ENCODE measurements at regions not wholly inside any gene's neighbourhood (a gene's known extent, or its start where the extent isn't known, plus 50 kb on each side); places are given as distances from the start of the nearest gene placed in this dataset.

- no peak overlapping the region for H4K5ac ChIP-seq (ENCODE audit: insufficient read length, low read depth, low read length)
- no peak overlapping the region for H2BK5ac ChIP-seq (ENCODE audit: low read depth, low read length)
- 89% methylated on average over 5 of the region's 5 CpGs; no CpG with 5 or more reads in 1 of the 2 experiments for WGBS, 2 experiments (ENCODE audit: extremely low coverage in 1 of 2, insufficient coverage in 1 of 2, insufficient read length in 1 of 2, insufficient replicate concordance in 2 of 2, low coverage in 1 of 2, low lambda C conversion rate in 2 of 2, missing lambda C conversion rate in 1 of 2)
- H3K23ac ChIP-seq (ENCODE audit: insufficient read length) = no peak overlapping the region
- peaks cover 1% of the 10 kb centered on the region; the same call in 1 of the 2 replicates for H3K23me2 ChIP-seq (ENCODE audit: low read depth, low read length)
- H3K4ac ChIP-seq (replicated peaks; ENCODE audit: insufficient read length, low read depth, low read length) = no peak overlapping the region
- no peak overlapping the region for H2AK5ac ChIP-seq (ENCODE audit: low read depth, low read length)
- no peak overlapping the region for H3K4me3 ChIP-seq (ENCODE audit: extremely low read depth in 1 of 4, insufficient read depth in 2 of 4, low read depth in 3 of 4, low read length in 4 of 4)
- H3K4me2 ChIP-seq (ENCODE audit: insufficient read depth in 1 of 2, low read depth in 2 of 2, low read length in 2 of 2) = no peak overlapping the region
- H2BK12ac ChIP-seq (ENCODE audit: low read depth, low read length) = no peak overlapping the region
- no peaks in the 10 kb centered on the region for H3K79me1 ChIP-seq (ENCODE audit: low read depth, low read length)
- H2BK20ac ChIP-seq (ENCODE audit: low read length) = no peak overlapping the region
- no peak overlapping the region for H3K14ac ChIP-seq (ENCODE audit: insufficient read length)
- no peak overlapping the region for H4K8ac ChIP-seq (ENCODE audit: extremely low read depth, insufficient read depth, low read length)
- H3K9ac ChIP-seq (replicated peaks in 1 of 4; ENCODE audit: extremely low read depth in 1 of 4, low read depth in 3 of 4, low read length in 3 of 4) = no peak overlapping the region
- no peaks in the 10 kb centered on the region for H4K20me1 ChIP-seq (replicated peaks in 1 of 2; ENCODE audit: control insufficient read depth in 1 of 2, insufficient read depth in 2 of 2, low read length in 2 of 2)
- H2BK120ac ChIP-seq (replicated peaks; ENCODE audit: low read depth, low read length) = no peak overlapping the region
- H2AFZ ChIP-seq (ENCODE audit: low read length) = no peak overlapping the region
- H3K56ac ChIP-seq (replicated peaks; ENCODE audit: insufficient read length, low read depth, low read length) = no peak overlapping the region
- no peaks in the 10 kb centered on the region for H3K27me3 ChIP-seq (replicated peaks in 1 of 4; ENCODE audit: control insufficient read depth in 3 of 4, extremely low read depth in 1 of 4, insufficient read depth in 3 of 4, low read length in 3 of 4)
- DNase-seq (ENCODE audit: low read depth in 1 of 2, low spot score in 2 of 2) (no peak), FAIRE-seq (no peak)
- H3K9me3 ChIP-seq (ENCODE audit: insufficient read depth in 2 of 2, low read depth in 1 of 2, low read length in 1 of 2) = 0 out of 4 replicates have a peak, but pooled peaks cover 0 to 3% of the 10 kb centered on the region in 2 experiments
- no peak overlapping the region for H3K27ac ChIP-seq (ENCODE audit: low read depth, low read length)
- ChIA-PET POLR2A (ENCODE audit: partially characterized antibody) (interaction anchor here (1.0 kb wide), 1 partner anchor 114 kb away, joined by 3 read pairs; no protein-coding TSS in a partner anchor), CTCF (ENCODE audit: partially characterized antibody) (interaction anchor here (1.0 to 3.4 kb wide), 3 partner anchors 11 to 32 kb away, joined by 3 to 15 read pairs (median 9); no protein-coding TSS in a partner anchor)
- no peak overlapping the region for H4K91ac ChIP-seq (replicated peaks; ENCODE audit: insufficient read length, low read length)
- no peak overlapping the region for H2BK15ac ChIP-seq (ENCODE audit: low read length)
- no peaks in the 10 kb centered on the region for H3K79me2 ChIP-seq (ENCODE audit: control insufficient read depth in 1 of 2, insufficient read depth in 2 of 2, low read length in 2 of 2)
- H3K4me1 ChIP-seq (replicated peaks in 1 of 4; ENCODE audit: control insufficient read depth in 3 of 4, insufficient read depth in 4 of 4, low read length in 3 of 4) = peaks cover 0 to 4% (median under 1%) of the 10 kb centered on the region in 4 experiments; a peak in 3 of 7 replicates
- H3K18ac ChIP-seq (ENCODE audit: extremely low read depth, low read length) = no peak overlapping the region
- no peaks in the 10 kb centered on the region for H3K36me3 ChIP-seq (ENCODE audit: control insufficient read depth in 2 of 4, insufficient read depth in 4 of 4, low read length in 3 of 4)
- TF ChIP-seq SUZ12 (IDR thresholded peaks at IDR 0.05; ENCODE audit: low read length) (no peak), YY1 (IDR thresholded peaks at IDR 0.05; ENCODE audit: low read depth, low read length) (no peak), SP1 (IDR thresholded peaks at IDR 0.05; ENCODE audit: low read depth, low read length) (no peak), BCL11A (IDR thresholded peaks at IDR 0.05; ENCODE audit: low read depth in 2 of 2, low read length in 2 of 2) (no peak), SRF (IDR thresholded peaks at IDR 0.05; ENCODE audit: low read depth, low read length) (no peak)
These were observed 146.1 kb upstream of the LINGO1 start for GRCh38 chr15:77778802-77779201.

Measured in H1 (cell line).